LNCAP (cell line): ENCODE measurements at regions not wholly inside any gene's neighbourhood (a gene's known extent, or its start where the extent isn't known, plus 50 kb on each side); places are given as distances from the start of the nearest gene placed in this dataset.

Experiments used
- TF ChIP-seq, protein P1 (sequence below): fragments of 450-650 bp; IDR thresholded peaks from 2 replicates; pipeline ENCODE4 v1.5.1; 2017; ENCODE audit warnings: mild to moderate bottlenecking

DNA sequence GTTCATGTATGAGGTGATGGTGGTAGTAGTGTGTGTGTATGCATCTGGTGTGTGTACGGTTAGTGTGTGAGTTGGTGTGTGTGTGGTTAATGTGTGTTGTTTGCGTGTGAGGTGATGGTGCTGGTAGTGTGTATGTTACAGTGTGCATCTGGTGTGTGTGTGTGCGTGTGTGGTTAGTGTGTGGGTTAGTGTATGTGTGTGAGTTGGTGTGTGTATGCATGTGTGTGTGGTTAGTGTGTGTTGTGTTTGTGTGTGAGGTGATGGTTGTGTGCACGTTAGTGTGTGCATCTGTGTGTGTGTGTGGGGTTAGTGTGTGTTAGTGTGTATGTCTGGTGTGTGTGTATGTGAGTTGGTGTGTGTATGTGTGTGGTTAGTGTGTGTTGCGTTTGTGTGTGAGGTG lies 153.0 kb downstream of the ACTR3B start:
- TF ChIP-seq, protein P1, sequence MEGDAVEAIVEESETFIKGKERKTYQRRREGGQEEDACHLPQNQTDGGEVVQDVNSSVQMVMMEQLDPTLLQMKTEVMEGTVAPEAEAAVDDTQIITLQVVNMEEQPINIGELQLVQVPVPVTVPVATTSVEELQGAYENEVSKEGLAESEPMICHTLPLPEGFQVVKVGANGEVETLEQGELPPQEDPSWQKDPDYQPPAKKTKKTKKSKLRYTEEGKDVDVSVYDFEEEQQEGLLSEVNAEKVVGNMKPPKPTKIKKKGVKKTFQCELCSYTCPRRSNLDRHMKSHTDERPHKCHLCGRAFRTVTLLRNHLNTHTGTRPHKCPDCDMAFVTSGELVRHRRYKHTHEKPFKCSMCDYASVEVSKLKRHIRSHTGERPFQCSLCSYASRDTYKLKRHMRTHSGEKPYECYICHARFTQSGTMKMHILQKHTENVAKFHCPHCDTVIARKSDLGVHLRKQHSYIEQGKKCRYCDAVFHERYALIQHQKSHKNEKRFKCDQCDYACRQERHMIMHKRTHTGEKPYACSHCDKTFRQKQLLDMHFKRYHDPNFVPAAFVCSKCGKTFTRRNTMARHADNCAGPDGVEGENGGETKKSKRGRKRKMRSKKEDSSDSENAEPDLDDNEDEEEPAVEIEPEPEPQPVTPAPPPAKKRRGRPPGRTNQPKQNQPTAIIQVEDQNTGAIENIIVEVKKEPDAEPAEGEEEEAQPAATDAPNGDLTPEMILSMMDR = no peak

DNA sequence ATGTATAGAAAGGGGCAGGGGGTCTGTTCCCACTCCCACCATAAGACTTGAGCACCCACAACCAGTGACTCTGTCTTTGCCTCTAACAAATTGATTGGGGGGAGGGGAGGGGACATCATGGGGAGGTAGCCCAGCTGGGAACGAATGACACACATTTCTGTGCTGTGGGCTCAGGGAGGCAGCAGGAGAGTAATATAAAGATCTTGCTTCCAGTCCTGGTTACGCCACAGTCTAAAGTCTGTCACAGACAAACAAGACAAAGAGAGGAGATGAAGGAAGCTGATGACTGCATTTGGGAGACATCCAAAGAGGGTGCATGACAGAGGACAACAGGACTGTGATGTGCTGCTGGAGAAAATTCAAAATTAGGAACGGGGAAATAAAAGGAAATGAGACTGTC lies 153.9 kb downstream of the ACTR3B start:
- TF ChIP-seq, protein P1 = no peak

DNA sequence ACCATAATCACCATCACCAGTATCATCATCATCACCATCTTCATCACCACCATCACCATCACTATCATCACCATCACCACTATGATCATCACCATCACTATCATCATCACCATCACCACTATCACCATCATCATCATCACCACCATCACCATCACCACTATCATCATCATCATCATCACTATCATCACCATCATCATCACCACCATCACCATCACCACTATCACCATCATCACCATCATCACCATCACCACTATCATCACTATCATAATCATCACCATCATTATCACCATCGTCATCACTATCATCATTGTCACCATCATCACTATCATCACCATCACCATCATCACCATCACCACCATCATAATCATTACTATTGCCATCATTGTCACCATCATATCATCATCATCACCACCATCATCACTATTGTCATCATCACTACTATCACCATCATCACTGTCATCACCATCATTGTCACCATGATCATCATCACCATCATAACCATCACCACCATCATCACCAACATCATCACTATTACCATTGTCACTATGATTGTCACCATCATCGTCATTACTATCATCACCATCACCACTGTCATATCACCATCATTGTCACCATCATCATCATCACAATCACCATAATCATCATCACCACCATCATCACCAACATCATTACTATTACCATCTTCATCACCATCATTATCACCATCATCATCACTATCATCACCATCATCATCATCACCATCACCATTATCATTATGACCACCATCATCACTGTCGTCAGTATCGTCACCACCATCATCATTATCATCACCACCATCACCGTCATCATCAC lies 154.7 kb downstream of the ACTR3B start:
- TF ChIP-seq, protein P1 = no peak

DNA sequence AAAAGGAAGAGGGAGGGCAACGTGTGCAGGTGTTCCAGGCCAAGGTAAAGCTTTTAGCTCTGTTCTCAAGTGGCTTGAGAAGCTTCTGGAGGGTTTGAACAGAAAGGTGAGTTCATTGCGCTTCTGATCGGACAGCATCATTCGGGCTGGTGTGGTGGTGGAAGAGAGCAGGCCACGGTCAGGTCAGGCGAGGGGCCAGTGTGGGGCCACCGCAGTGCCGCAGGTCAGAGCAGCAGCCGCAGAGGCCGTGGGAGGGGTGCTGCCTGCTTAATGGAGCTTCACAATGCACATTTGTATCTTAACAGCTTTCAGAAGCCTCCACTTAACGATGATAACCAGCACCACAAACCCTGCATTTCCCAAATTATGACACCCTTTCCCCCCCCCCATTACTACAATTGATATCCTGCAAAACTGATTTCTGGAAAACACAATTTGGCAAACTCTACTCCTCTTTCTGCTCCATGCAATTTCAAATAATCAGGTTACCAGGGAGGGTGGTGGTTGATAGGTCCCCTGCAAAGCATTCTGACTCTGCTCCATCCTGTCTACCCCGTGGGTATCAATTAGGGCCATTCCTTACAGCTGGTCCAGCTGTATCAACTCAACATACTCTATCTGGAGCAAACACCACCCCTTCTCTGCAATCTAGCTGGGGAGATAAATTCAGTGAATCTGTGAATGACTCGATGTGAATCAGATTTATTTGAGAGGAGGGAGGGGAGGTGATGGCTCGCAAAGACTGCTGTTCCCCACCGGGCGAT lies 162.9 kb downstream of the ACTR3B start:
- TF ChIP-seq, protein P1 = no peak

DNA sequence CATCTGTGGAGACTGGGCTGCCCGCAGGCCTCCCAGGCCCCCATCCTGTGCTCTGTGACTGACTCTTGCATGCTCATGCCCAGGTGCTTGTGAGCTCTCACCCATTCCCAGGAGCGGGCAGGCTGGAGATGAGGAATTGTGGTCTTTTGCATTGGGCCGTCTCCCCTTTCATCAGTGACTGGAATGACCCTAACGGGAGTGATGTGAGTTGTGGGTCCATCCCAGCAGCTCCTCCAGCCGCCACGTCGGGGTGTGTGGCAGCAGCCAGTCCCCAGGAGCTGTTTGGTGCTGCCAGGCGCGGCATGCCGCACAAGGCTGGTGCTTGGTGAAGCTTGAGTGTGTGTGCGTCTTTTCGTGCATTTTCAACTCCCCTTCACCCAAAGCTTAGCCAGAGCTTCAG lies 164.2 kb downstream of the ACTR3B start:
- TF ChIP-seq, protein P1 = no peak

DNA sequence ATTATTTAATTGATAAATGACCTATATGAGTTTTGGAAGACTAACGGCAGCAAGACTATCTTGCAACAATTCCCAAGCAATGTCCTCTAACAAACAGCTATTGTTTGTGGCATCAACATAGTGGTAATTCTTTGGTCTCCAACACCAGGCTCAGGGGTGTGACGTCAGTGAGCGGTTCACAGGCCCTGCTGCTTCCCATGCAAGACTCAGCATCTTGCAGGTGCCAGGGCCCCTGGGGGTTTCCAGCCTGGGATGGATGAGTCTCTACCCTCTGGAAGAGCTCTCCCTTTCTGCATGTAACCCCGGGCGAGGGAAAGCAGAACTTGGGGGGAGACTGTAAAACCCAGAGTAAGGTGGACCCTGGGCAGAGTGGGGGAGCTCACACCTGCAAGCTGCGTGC lies 164.7 kb downstream of the ACTR3B start:
- TF ChIP-seq, protein P1 = no peak

DNA sequence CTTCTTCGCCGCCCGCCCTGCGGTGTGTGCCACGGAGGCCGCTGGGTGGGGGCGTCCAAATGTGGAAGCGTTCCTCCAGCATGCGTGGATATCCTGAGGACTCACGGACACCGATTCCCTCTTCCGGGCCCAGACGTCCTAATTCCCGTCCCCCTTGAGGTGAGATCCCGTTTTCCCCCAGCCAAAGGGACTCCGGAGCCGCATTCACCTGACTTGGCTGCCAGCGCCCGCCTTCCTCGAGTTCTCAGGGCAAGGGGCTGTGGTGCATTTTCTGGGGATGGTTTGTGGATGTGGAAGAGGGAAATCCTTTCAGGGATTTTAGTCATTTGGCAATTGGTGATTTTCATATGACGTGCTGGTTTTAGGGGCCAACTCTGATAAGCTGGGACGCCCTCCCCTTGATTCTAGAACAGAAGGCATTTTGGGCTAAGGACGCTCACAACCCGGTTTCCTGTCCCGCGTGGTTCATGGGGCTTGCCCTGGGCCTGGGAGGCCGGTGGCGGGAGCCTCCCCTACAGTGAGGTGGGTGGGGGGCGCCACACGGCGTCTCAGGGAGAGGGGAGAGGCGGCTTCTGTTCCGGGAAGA lies 165.4 kb downstream of the ACTR3B start:
- TF ChIP-seq, protein P1 = no peak
